DOHH2 (cell line): ENCODE measurements at regions not wholly inside any gene's neighbourhood (a gene's known extent, or its start where the extent isn't known, plus 50 kb on each side); places are given as distances from the start of the nearest gene placed in this dataset.

Source experiments
- H3F3A ChIP-seq: fragments of 200-600 bp; sonication (generic), shearing (Covaris generic); 2 replicates; pipeline ENCODE4 v1.6.0; 2016; ENCODE audit warnings: antibody characterized with exemption, mild to moderate bottlenecking; ENCODE audit not compliant: control insufficient read depth, insufficient read depth
- H3K27ac ChIP-seq: fragments of 200-600 bp; sonication (generic); 2 replicates; pipeline ENCODE4 v1.5.1; 2014; ENCODE audit warnings: low read depth, mild to moderate bottlenecking, low read length, moderate library complexity
- H3K27me3 ChIP-seq: fragments of 200-600 bp; sonication (generic); 2 replicates; pipeline ENCODE4 v1.6.1; 2014; ENCODE audit warnings: mild to moderate bottlenecking, low read length, mixed read lengths; ENCODE audit not compliant: control insufficient read depth
- H3K36me3 ChIP-seq: fragments of 200-600 bp; sonication (generic); 2 replicates; pipeline ENCODE4 v1.6.1; 2014; ENCODE audit warnings: mild to moderate bottlenecking, low read length, moderate library complexity, mixed read lengths; ENCODE audit not compliant: control insufficient read depth
- H3K4me1 ChIP-seq: fragments of 200-600 bp; sonication (generic); 2 replicates; pipeline ENCODE4 v1.6.1; 2014; ENCODE audit warnings: mild to moderate bottlenecking, low read length, mixed read lengths; ENCODE audit not compliant: control insufficient read depth
- H3K4me2 ChIP-seq: fragments of 200-600 bp; sonication (generic); 2 replicates; pipeline ENCODE4 v1.6.0; 2014; ENCODE audit warnings: mild to moderate bottlenecking, low read length, moderate library complexity
- H3K4me3 ChIP-seq: fragments of 200-600 bp; sonication (generic); 2 replicates; pipeline ENCODE4 v1.5.1; 2014; ENCODE audit warnings: mild to moderate bottlenecking, low read length, mixed read lengths
- H3K79me2 ChIP-seq: fragments of 200-600 bp; sonication (generic); 2 replicates; pipeline ENCODE4 v1.6.1; 2014; ENCODE audit warnings: mild to moderate bottlenecking, low read length, mixed read lengths; ENCODE audit not compliant: control insufficient read depth
- H3K9me2 ChIP-seq: fragments of 200-600 bp; sonication (generic); replicated peaks from 2 replicates; pipeline ENCODE4 v1.6.1; 2014; ENCODE audit warnings: mild to moderate bottlenecking, low read length, mixed read lengths; ENCODE audit not compliant: control insufficient read depth
- H3K9me3 ChIP-seq: fragments of 200-600 bp; sonication (generic); 2 replicates; pipeline ENCODE4 v1.6.1; 2014; ENCODE audit warnings: antibody characterized with exemption, low read length, mixed read lengths; ENCODE audit not compliant: control insufficient read depth, insufficient read depth
- H4K20me1 ChIP-seq: fragments of 200-600 bp; sonication (generic); 2 replicates; pipeline ENCODE4 v1.6.0; 2014; ENCODE audit warnings: low read depth, mild to moderate bottlenecking, antibody characterized with exemption, low read length, moderate library complexity; ENCODE audit not compliant: control insufficient read depth, insufficient read depth
- CTCF ChIP-seq: fragments of 200-600 bp; sonication (generic); IDR thresholded peaks from one replicate; pipeline ENCODE4 v1.5.1; 2014; ENCODE audit warnings: antibody characterized with exemption, mild to moderate bottlenecking, low read depth, low read length; ENCODE audit not compliant: poor library complexity, severe bottlenecking
- EZH2phosphoT487 ChIP-seq: fragments of 200-600 bp; sonication (generic); IDR thresholded peaks from 2 replicates; pipeline ENCODE4 v1.6.1; 2017; ENCODE audit warnings: borderline replicate concordance, mild to moderate bottlenecking, antibody characterized with exemption, low read length, moderate library complexity, mixed read lengths

GRCh38 chr12:125300249-125300648, 235.0 kb downstream of the AACS start:
- no peaks in the 10 kb centered on the region for H3K79me2 ChIP-seq
- TF ChIP-seq CTCF (no peak), EZH2phosphoT487 (no peak)
- H3K4me1 ChIP-seq: no peaks in the 10 kb centered on the region

GRCh38 chr12:125303337-125303736, 238.1 kb downstream of the AACS start:
- Histone ChIP-seq H3K4me1 (no peaks in the 10 kb centered on the region), H3K9me3 (no peaks in the 10 kb centered on the region), H3K4me3 (no peak overlapping the region), H4K20me1 (no peaks in the 10 kb centered on the region), H3K27ac (no peak overlapping the region), H3K36me3 (no peaks in the 10 kb centered on the region), H3K79me2 (no peaks in the 10 kb centered on the region), H3K9me2 (no peaks in the 10 kb centered on the region), H3K4me2 (no peak overlapping the region), H3F3A (no peaks in the 10 kb centered on the region), H3K27me3 (no peaks in the 10 kb centered on the region; the same call in 1 of the 2 replicates)
- no peak for TF ChIP-seq CTCF
- no peak for TF ChIP-seq EZH2phosphoT487

More at GRCh38 chr12:125300249-125300648, 235.0 kb downstream of the AACS start:
- H3K9me2 ChIP-seq: no peaks in the 10 kb centered on the region
- H3K27ac ChIP-seq: no peak overlapping the region
- H4K20me1 ChIP-seq: no peaks in the 10 kb centered on the region
- H3K4me2 ChIP-seq: no peak overlapping the region
- H3K36me3 ChIP-seq: no peaks in the 10 kb centered on the region
- no peaks in the 10 kb centered on the region for H3K27me3 ChIP-seq
- H3K4me3 ChIP-seq: no peak overlapping the region
- no peaks in the 10 kb centered on the region for H3K9me3 ChIP-seq
- H3F3A ChIP-seq: no peaks in the 10 kb centered on the region

- Histone ChIP-seq H3K79me2 (no peaks in the 10 kb centered on the region), H3K27me3 (no peaks in the 10 kb centered on the region; the same call in 1 of the 2 replicates), H3K4me1 (no peaks in the 10 kb centered on the region), H3F3A (no peaks in the 10 kb centered on the region), H3K4me2 (no peak overlapping the region), H3K27ac (no peak overlapping the region), H3K9me3 (no peaks in the 10 kb centered on the region), H3K4me3 (no peak overlapping the region), H4K20me1 (no peaks in the 10 kb centered on the region), H3K9me2 (no peaks in the 10 kb centered on the region), H3K36me3 (no peaks in the 10 kb centered on the region)
- no peak for TF ChIP-seq EZH2phosphoT487
- TF ChIP-seq CTCF: no peak
These were observed 238.8 kb downstream of the AACS start for GRCh38 chr12:125304029-125304428.
